ENCODE measurements at regions not wholly inside any gene's neighbourhood (a gene's known extent, or its start where the extent isn't known, plus 50 kb on each side); places are given as distances from the start of the nearest gene placed in this dataset.

- TF ChIP-seq POLR2AphosphoS5 (IDR thresholded peaks at IDR 0.05) (no peak), CTCF (IDR thresholded peaks at IDR 0.05) (no peak)
These were observed 1088.0 kb upstream of the PCDH7 start for GRCh38 chr4:29632199-29632598.
